CD4-positive, CD25-positive, alpha-beta regulatory T cell (primary cell): ENCODE measurements at regions not wholly inside any gene's neighbourhood (a gene's known extent, or its start where the extent isn't known, plus 50 kb on each side); places are given as distances from the start of the nearest gene placed in this dataset.

Experiments
- ATAC-seq, 2 donors: fragments of 150-1000 bp; cut with Tn5 transposase; one replicate each; pipeline ENCODE4 v1.10.0; 2021; ENCODE audit warnings: low read depth in 2 of 2, moderate number of reproducible peaks in 2 of 2, moderate library complexity in 1 of 2
- DNase-seq, 3 donors: peaks; one replicate each; pipeline versions ENCODE4 v3.0.0 to v3.0.0-alpha.2; 2012 to 2022; ENCODE audit warnings: mixed read lengths in 1 of 3
- H3K27ac ChIP-seq: one replicate; pipeline ENCODE4 v1.7.0; 2013; ENCODE audit warnings: mild to moderate bottlenecking, low read length; ENCODE audit not compliant: insufficient read depth, poor library complexity, severe bottlenecking
- H3K27me3 ChIP-seq: one replicate; pipeline ENCODE4 v1.7.0; 2013; ENCODE audit warnings: low read length; ENCODE audit not compliant: control insufficient read depth, insufficient read depth
- H3K36me3 ChIP-seq: one replicate; pipeline ENCODE4 v1.7.0; 2013; ENCODE audit warnings: mild to moderate bottlenecking, low read length, moderate library complexity; ENCODE audit not compliant: control insufficient read depth, insufficient read depth
- H3K4me1 ChIP-seq: 2 replicates; pipeline ENCODE4 v1.7.0; 2013; ENCODE audit warnings: mild to moderate bottlenecking, low read length; ENCODE audit not compliant: insufficient read depth, control insufficient read depth, poor library complexity, severe bottlenecking
- H3K4me3 ChIP-seq: one replicate; pipeline ENCODE4 v1.7.0; 2013; ENCODE audit warnings: low read depth, mild to moderate bottlenecking, low read length, moderate library complexity
- H3K9me3 ChIP-seq, 2 experiments: 1 replicate in 1 of 2; 2 replicates in 1 of 2; pipeline ENCODE4 v1.7.0; 2013; ENCODE audit warnings: low read length in 2 of 2, mild to moderate bottlenecking in 1 of 2, moderate library complexity in 1 of 2; ENCODE audit not compliant: control insufficient read depth in 2 of 2
- H3K27ac Mint-ChIP-seq, 3 donors: one replicate each; pipeline ENCODE4 v1.8.0; 2020 to 2022; ENCODE audit warnings: mild to moderate bottlenecking in 3 of 3, mixed read lengths in 3 of 3, moderate library complexity in 2 of 3
- H3K27me3 Mint-ChIP-seq: one replicate; pipeline ENCODE4 v1.8.0; 2022; ENCODE audit warnings: mild to moderate bottlenecking, mixed read lengths
- H3K36me3 Mint-ChIP-seq: one replicate; pipeline ENCODE4 v1.8.0; 2020; ENCODE audit warnings: mixed read lengths
- H3K4me1 Mint-ChIP-seq, 4 donors: one replicate each; pipeline ENCODE4 v1.8.0; 2020 to 2022; ENCODE audit warnings: mixed read lengths in 4 of 4, mild to moderate bottlenecking in 1 of 4
- H3K4me3 Mint-ChIP-seq, 4 donors: one replicate each; pipeline ENCODE4 v1.8.0; 2020 to 2022; ENCODE audit warnings: mild to moderate bottlenecking in 4 of 4, mixed read lengths in 4 of 4, moderate library complexity in 3 of 4
- H3K9me3 Mint-ChIP-seq, 7 donors: one replicate each; pipeline ENCODE4 v1.8.0; 2020 to 2022; ENCODE audit warnings: mixed read lengths in 7 of 7, mild to moderate bottlenecking in 3 of 7, moderate library complexity in 2 of 7

DNA sequence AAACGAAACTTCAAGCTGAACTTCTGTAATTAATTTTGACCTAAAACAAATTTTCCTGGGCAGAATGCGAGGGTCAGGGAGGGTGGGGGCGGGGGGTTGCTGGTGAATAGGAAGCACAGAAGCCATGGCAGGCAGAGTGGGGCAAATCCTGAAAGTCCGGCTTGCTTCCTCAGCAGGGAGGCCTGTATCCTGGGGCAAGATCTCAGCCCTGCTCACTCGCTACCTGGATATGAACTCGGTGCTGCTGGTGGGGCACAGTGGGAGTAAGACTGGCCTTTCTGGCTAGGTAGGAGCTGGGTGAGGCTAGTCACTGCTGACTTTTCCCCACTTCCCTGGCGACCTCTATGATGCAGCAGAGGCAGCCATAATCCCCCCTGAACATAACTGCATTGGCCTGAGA is 168.9 kb upstream of the CHORDC1 start:
- H3K27ac Mint-ChIP-seq, result no peak overlapping the region
- H3K4me1 Mint-ChIP-seq, result no peaks in the 10 kb centered on the region
- no peak for ATAC-seq

GRCh38 chr11:90380206-90380605 is 157.4 kb upstream of the CHORDC1 start:
- no peaks in the 10 kb centered on the region for H3K4me1 Mint-ChIP-seq
- no peak for ATAC-seq
- DNase-seq, result no peak
- Histone ChIP-seq H3K4me1 (no peaks in the 10 kb centered on the region), H3K27me3 (no peaks in the 10 kb centered on the region), H3K27ac (no peak overlapping the region), H3K36me3 (no peaks in the 10 kb centered on the region), H3K9me3 (no peaks in the 10 kb centered on the region), H3K4me3 (no peak overlapping the region)
- peaks cover 0 to 4% (median 0%) of the 10 kb centered on the region in 7 donors for H3K9me3 Mint-ChIP-seq
- peak overlapping the region in 1 of 3 donors; percentile 18 for H3K27ac Mint-ChIP-seq
- no peaks in the 10 kb centered on the region for H3K27me3 Mint-ChIP-seq
- H3K4me3 Mint-ChIP-seq, result no peak overlapping the region
- H3K36me3 Mint-ChIP-seq, result no peaks in the 10 kb centered on the region

More for the DNA sequence above, 168.9 kb upstream of the CHORDC1 start:
- H3K9me3 Mint-ChIP-seq, result peaks cover 0 to 2% (median 0%) of the 10 kb centered on the region in 7 donors
- no peak overlapping the region for H3K4me3 ChIP-seq
- no peaks in the 10 kb centered on the region for H3K27me3 ChIP-seq
- H3K4me3 Mint-ChIP-seq, result no peak overlapping the region
- DNase-seq, result no peak
- H3K9me3 ChIP-seq, result no peaks in the 10 kb centered on the region
- no peak overlapping the region for H3K27ac ChIP-seq
- no peaks in the 10 kb centered on the region for H3K36me3 ChIP-seq
- no peaks in the 10 kb centered on the region for H3K4me1 ChIP-seq
- H3K27me3 Mint-ChIP-seq, result no peaks in the 10 kb centered on the region
- H3K36me3 Mint-ChIP-seq, result no peaks in the 10 kb centered on the region

DNA sequence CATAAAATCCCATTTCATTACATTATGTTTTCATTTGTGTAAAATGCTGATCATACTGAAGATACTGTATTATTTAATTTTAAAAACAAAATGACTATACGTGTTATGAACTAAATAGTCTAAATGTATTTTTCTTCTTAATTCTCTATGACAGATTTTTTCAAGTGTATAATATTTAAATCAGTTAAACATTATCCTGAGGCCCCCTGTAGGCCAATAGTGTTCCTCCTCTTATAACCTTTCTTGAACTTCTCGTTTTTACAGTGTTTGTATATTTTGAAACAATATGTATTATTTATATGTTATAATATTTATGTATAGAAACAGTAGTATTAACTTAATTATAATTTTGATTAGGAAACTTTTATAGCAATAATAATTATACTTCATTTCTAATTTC is 151.1 kb upstream of the CHORDC1 start:
- no peaks in the 10 kb centered on the region for H3K36me3 Mint-ChIP-seq
- Histone ChIP-seq H3K27me3 (no peaks in the 10 kb centered on the region), H3K9me3 (no peaks in the 10 kb centered on the region), H3K36me3 (no peaks in the 10 kb centered on the region), H3K27ac (no peak overlapping the region), H3K4me1 (no peaks in the 10 kb centered on the region), H3K4me3 (no peak overlapping the region)
- H3K27me3 Mint-ChIP-seq, result no peaks in the 10 kb centered on the region
- H3K4me3 Mint-ChIP-seq, result no peak overlapping the region
- H3K27ac Mint-ChIP-seq, result no peak overlapping the region
- no peak for ATAC-seq
- DNase-seq, result no peak
- peaks cover 0 to 5% (median 0%) of the 10 kb centered on the region in 7 donors for H3K9me3 Mint-ChIP-seq
- H3K4me1 Mint-ChIP-seq, result no peaks in the 10 kb centered on the region

- Mint-ChIP-seq H3K9me3 (peaks cover 0 to 3% (median 0%) of the 10 kb centered on the region in 7 donors), H3K27ac (no peak overlapping the region), H3K4me1 (no peaks in the 10 kb centered on the region), H3K4me3 (no peak overlapping the region), H3K27me3 (no peaks in the 10 kb centered on the region), H3K36me3 (no peaks in the 10 kb centered on the region)
- no peak overlapping the region for H3K27ac ChIP-seq
- no peaks in the 10 kb centered on the region for H3K4me1 ChIP-seq
- H3K36me3 ChIP-seq, result no peaks in the 10 kb centered on the region
- DNase-seq (no peak), ATAC-seq (no peak)
- no peak overlapping the region for H3K4me3 ChIP-seq
- H3K9me3 ChIP-seq, result no peaks in the 10 kb centered on the region
- H3K27me3 ChIP-seq, result no peaks in the 10 kb centered on the region
Observed at GRCh38 chr11:90364527-90364926, 141.7 kb upstream of the CHORDC1 start.

GRCh38 chr11:90363739-90364138 is 140.9 kb upstream of the CHORDC1 start:
- ATAC-seq, result no peak
- Mint-ChIP-seq H3K27ac (no peak overlapping the region), H3K27me3 (no peaks in the 10 kb centered on the region), H3K36me3 (no peaks in the 10 kb centered on the region), H3K4me3 (no peak overlapping the region), H3K4me1 (no peaks in the 10 kb centered on the region), H3K9me3 (peaks cover 0 to 2% (median 0%) of the 10 kb centered on the region in 7 donors)
- no peaks in the 10 kb centered on the region for H3K4me1 ChIP-seq
- H3K4me3 ChIP-seq, result no peak overlapping the region
- DNase-seq, result no peak
- no peak overlapping the region for H3K27ac ChIP-seq
- no peaks in the 10 kb centered on the region for H3K9me3 ChIP-seq
- no peaks in the 10 kb centered on the region for H3K36me3 ChIP-seq
- H3K27me3 ChIP-seq, result no peaks in the 10 kb centered on the region

DNA sequence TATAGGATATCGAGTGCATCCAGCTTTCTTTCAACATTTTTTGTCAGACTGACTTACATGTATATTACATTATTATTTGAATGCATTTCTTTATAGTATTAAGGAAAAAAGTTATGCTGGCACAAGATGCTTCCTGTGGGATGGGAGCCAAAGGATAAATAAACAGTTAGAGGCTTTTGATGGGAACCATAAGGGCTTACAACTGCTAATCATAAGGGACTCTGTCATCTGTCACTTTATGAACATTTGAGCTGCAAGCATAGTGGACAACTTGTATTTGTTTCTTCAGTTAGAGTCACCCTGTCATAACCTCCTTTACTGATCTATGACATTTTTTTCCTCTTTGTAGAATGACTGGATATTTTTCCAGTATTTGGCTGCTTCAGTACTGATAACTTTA is 132.4 kb upstream of the CHORDC1 start:
- H3K27me3 Mint-ChIP-seq, result no peaks in the 10 kb centered on the region
- Histone ChIP-seq H3K27ac (no peak overlapping the region), H3K36me3 (no peaks in the 10 kb centered on the region), H3K4me1 (no peaks in the 10 kb centered on the region), H3K27me3 (no peaks in the 10 kb centered on the region), H3K9me3 (no peaks in the 10 kb centered on the region), H3K4me3 (no peak overlapping the region)
- ATAC-seq (no peak), DNase-seq (no peak)
- no peaks in the 10 kb centered on the region for H3K4me1 Mint-ChIP-seq
- no peaks in the 10 kb centered on the region for H3K36me3 Mint-ChIP-seq
- H3K9me3 Mint-ChIP-seq, result peaks cover 0 to 1% (median 0%) of the 10 kb centered on the region in 7 donors
- H3K4me3 Mint-ChIP-seq, result no peak overlapping the region
- no peak overlapping the region for H3K27ac Mint-ChIP-seq

- Histone ChIP-seq H3K27ac (no peak overlapping the region), H3K9me3 (no peaks in the 10 kb centered on the region), H3K4me1 (no peaks in the 10 kb centered on the region), H3K27me3 (no peaks in the 10 kb centered on the region), H3K36me3 (no peaks in the 10 kb centered on the region), H3K4me3 (no peak overlapping the region)
- no peaks in the 10 kb centered on the region for H3K4me1 Mint-ChIP-seq
- H3K36me3 Mint-ChIP-seq, result no peaks in the 10 kb centered on the region
- H3K4me3 Mint-ChIP-seq, result no peak overlapping the region
- no peak overlapping the region for H3K27ac Mint-ChIP-seq
- ATAC-seq, result no peak
- DNase-seq, result no peak
- H3K9me3 Mint-ChIP-seq, result peaks cover 0 to 1% (median 0%) of the 10 kb centered on the region in 7 donors
- H3K27me3 Mint-ChIP-seq, result no peaks in the 10 kb centered on the region
Observed at GRCh38 chr11:90349731-90350130, 126.9 kb upstream of the CHORDC1 start.

GRCh38 chr11:90344546-90344945 is 121.7 kb upstream of the CHORDC1 start:
- H3K27me3 Mint-ChIP-seq, result no peaks in the 10 kb centered on the region

More at GRCh38 chr11:90344546-90344945, 121.7 kb upstream of the CHORDC1 start:
- DNase-seq (no peak), ATAC-seq (no peak)
- Mint-ChIP-seq H3K4me1 (no peaks in the 10 kb centered on the region), H3K4me3 (no peak overlapping the region), H3K9me3 (peaks cover 0 to 2% (median 0%) of the 10 kb centered on the region in 7 donors), H3K36me3 (no peaks in the 10 kb centered on the region), H3K27ac (no peak overlapping the region)
- H3K9me3 ChIP-seq, result no peaks in the 10 kb centered on the region
- H3K4me1 ChIP-seq, result no peaks in the 10 kb centered on the region
- H3K4me3 ChIP-seq, result no peak overlapping the region
- no peaks in the 10 kb centered on the region for H3K36me3 ChIP-seq
- H3K27ac ChIP-seq, result no peak overlapping the region
- no peaks in the 10 kb centered on the region for H3K27me3 ChIP-seq
